ENCODE measurements at regions not wholly inside any gene's neighbourhood (a gene's known extent, or its start where the extent isn't known, plus 50 kb on each side); places are given as distances from the start of the nearest gene placed in this dataset.
"Not testable (repeated sequence)": the region's sequence is repeated elsewhere in the genome, so short reads cannot be mapped to it uniquely, and the experiment has no call there.

- H4K20me1 ChIP-seq (ENCODE audit: control insufficient read depth, extremely low read depth, insufficient read depth, low read length): no peaks in the 10 kb centered on the region
- no peak overlapping the region for H3K27ac ChIP-seq (ENCODE audit: control insufficient read depth, insufficient read depth, low read length)
- H3K4me2 ChIP-seq (ENCODE audit: control insufficient read depth, extremely low read depth, insufficient read depth, low read depth, low read length): no peak overlapping the region
- no peak overlapping the region for H2AFZ ChIP-seq (ENCODE audit: control insufficient read depth, low read length)
- no peaks in the 10 kb centered on the region for H3K36me3 ChIP-seq (ENCODE audit: control insufficient read depth in 2 of 2, extremely low read depth in 1 of 2, insufficient read depth in 2 of 2, low read length in 2 of 2)
- H3K4me1 ChIP-seq (ENCODE audit: control insufficient read depth, extremely low read depth, insufficient read depth, low read length): no peaks in the 10 kb centered on the region
- DNase-seq (ENCODE audit: low read depth, low spot score): no peak
- H3K79me2 ChIP-seq (ENCODE audit: control insufficient read depth, insufficient read depth, low read length): no peaks in the 10 kb centered on the region
- no peak overlapping the region for H3K9ac ChIP-seq (ENCODE audit: control insufficient read depth, extremely low read depth, insufficient read depth, low read length)
- no peaks in the 10 kb centered on the region for H3K27me3 ChIP-seq (ENCODE audit: control insufficient read depth, extremely low read depth, insufficient read depth, low read length)
- no peaks in the 10 kb centered on the region for H3K9me3 ChIP-seq (ENCODE audit: control insufficient read depth, low read depth, low read length)
- no peak for TF ChIP-seq EZH2 (IDR thresholded peaks at IDR 0.05; ENCODE audit: low read length)
- FAIRE-seq: no peak
- no peak overlapping the region for H3K4me3 ChIP-seq (ENCODE audit: control insufficient read depth in 2 of 3, extremely low read depth in 1 of 3, insufficient read depth in 2 of 3, low read depth in 1 of 3, low read length in 3 of 3)
- dilution Hi-C loops (cut with MboI; ENCODE audit: extremely low pct_ligation_motif_present, low sequenced_read_pairs): no loop called here
- no peaks in the 10 kb centered on the region for H3K9me1 ChIP-seq (ENCODE audit: control insufficient read depth, extremely low read depth, insufficient read depth, low read length)
These were observed 316.6 kb downstream of the CGGBP1 start for GRCh38 chr3:87742250-87742649.

- H3K4me2 ChIP-seq (ENCODE audit: control insufficient read depth, extremely low read depth, insufficient read depth, low read depth, low read length); H4K20me1 ChIP-seq (ENCODE audit: control insufficient read depth, extremely low read depth, insufficient read depth, low read length); H3K79me2 ChIP-seq (ENCODE audit: control insufficient read depth, insufficient read depth, low read length); FAIRE-seq; H3K4me3 ChIP-seq (ENCODE audit: control insufficient read depth in 2 of 3, extremely low read depth in 1 of 3, insufficient read depth in 2 of 3, low read depth in 1 of 3, low read length in 3 of 3); H3K9me1 ChIP-seq (ENCODE audit: control insufficient read depth, extremely low read depth, insufficient read depth, low read length); H3K4me1 ChIP-seq (ENCODE audit: control insufficient read depth, extremely low read depth, insufficient read depth, low read length); H3K36me3 ChIP-seq (ENCODE audit: control insufficient read depth in 2 of 2, extremely low read depth in 1 of 2, insufficient read depth in 2 of 2, low read length in 2 of 2); H3K27ac ChIP-seq (ENCODE audit: control insufficient read depth, insufficient read depth, low read length); H3K9me3 ChIP-seq (ENCODE audit: control insufficient read depth, low read depth, low read length); H2AFZ ChIP-seq (ENCODE audit: control insufficient read depth, low read length); DNase-seq (ENCODE audit: low read depth, low spot score); H3K27me3 ChIP-seq (ENCODE audit: control insufficient read depth, extremely low read depth, insufficient read depth, low read length); H3K9ac ChIP-seq (ENCODE audit: control insufficient read depth, extremely low read depth, insufficient read depth, low read length); dilution Hi-C loops (cut with MboI; ENCODE audit: extremely low pct_ligation_motif_present, low sequenced_read_pairs): not testable (repeated sequence)
These were observed 317.9 kb downstream of the CGGBP1 start for GRCh38 chr3:87740894-87741293.

GRCh38 chr3:87737817-87738216 is 321.0 kb downstream of the CGGBP1 start:
- H4K20me1 ChIP-seq (ENCODE audit: control insufficient read depth, extremely low read depth, insufficient read depth, low read length); H3K4me3 ChIP-seq (ENCODE audit: control insufficient read depth in 2 of 3, extremely low read depth in 1 of 3, insufficient read depth in 2 of 3, low read depth in 1 of 3, low read length in 3 of 3); FAIRE-seq; DNase-seq (ENCODE audit: low read depth, low spot score); H3K9me1 ChIP-seq (ENCODE audit: control insufficient read depth, extremely low read depth, insufficient read depth, low read length); H3K27ac ChIP-seq (ENCODE audit: control insufficient read depth, insufficient read depth, low read length); H3K79me2 ChIP-seq (ENCODE audit: control insufficient read depth, insufficient read depth, low read length); H3K36me3 ChIP-seq (ENCODE audit: control insufficient read depth in 2 of 2, extremely low read depth in 1 of 2, insufficient read depth in 2 of 2, low read length in 2 of 2); H2AFZ ChIP-seq (ENCODE audit: control insufficient read depth, low read length); H3K27me3 ChIP-seq (ENCODE audit: control insufficient read depth, extremely low read depth, insufficient read depth, low read length); H3K9me3 ChIP-seq (ENCODE audit: control insufficient read depth, low read depth, low read length); H3K4me1 ChIP-seq (ENCODE audit: control insufficient read depth, extremely low read depth, insufficient read depth, low read length); H3K4me2 ChIP-seq (ENCODE audit: control insufficient read depth, extremely low read depth, insufficient read depth, low read depth, low read length); dilution Hi-C loops (cut with MboI; ENCODE audit: extremely low pct_ligation_motif_present, low sequenced_read_pairs); H3K9ac ChIP-seq (ENCODE audit: control insufficient read depth, extremely low read depth, insufficient read depth, low read length): not testable (repeated sequence)

Data from keratinocyte (primary cell).